Activated effector memory CD4-positive, alpha-beta T cell treated with anti-CD3 and anti-CD28 coated beads, Interleukin-2, amount 50 U/mL, for 16 hours (primary cell): ENCODE measurements at regions not wholly inside any gene's neighbourhood (a gene's known extent, or its start where the extent isn't known, plus 50 kb on each side); places are given as distances from the start of the nearest gene placed in this dataset.

ENCODE experiments used
- DNase-seq: peaks from one replicate; pipeline ENCODE4 v3.0.0-alpha.2; 2020

GRCh38 chr12:132392389-132393244 is 63.2 kb upstream of the GALNT9 start:
- peak; percentile 42 for DNase-seq

GRCh38 chr12:132391326-132392041 is 62.1 kb upstream of the GALNT9 start:
- peak; percentile 50 for DNase-seq

DNA sequence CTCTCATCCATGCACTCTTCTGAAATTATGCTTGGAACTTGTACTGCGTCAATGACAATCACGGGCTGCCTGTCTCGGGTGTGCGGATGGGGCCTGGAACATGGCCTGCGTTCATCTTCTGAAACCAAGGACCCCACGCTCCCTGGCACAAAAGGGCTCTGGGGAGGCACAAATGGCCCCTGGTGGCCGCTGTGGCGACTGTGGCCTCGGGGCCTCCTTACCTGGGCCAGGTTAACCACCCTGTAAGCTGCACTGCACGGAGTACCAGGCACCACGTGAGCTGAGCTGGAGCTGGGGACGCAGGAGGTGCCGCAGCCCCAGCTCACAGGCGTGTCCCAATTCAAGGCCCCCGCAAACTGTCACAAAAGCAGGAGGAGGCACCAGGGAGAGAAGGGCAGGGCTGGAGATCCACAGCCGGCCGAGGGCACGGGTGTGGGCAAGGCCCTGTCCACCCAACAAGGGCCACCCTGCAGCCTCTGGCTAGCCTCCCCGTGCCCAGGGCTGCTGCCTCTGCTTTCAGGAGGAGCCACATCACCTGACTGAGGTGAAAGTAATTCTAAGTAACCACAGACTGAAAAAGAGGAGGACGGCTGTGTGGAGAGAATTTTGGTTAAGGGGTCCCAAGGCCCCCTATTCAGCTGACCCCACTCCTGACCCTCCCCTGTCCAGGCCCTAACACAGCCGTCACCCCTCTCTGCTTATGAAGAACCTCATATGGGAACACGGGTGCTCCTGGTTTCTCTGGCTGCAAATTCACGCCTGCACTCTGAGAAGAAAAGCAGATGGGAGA is 61.1 kb upstream of the GALNT9 start:
- DNase-seq, result peak; percentile 48

GRCh38 chr12:132389526-132390286 is 60.3 kb upstream of the GALNT9 start:
- DNase-seq, result peak; percentile 50

- peak; percentile 42 for DNase-seq
Measured at GRCh38 chr12:132389026-132389425, 59.6 kb upstream of the GALNT9 start.

- peak; percentile 27 for DNase-seq
Measured at GRCh38 chr12:132388379-132389015, 59.1 kb upstream of the GALNT9 start.

DNA sequence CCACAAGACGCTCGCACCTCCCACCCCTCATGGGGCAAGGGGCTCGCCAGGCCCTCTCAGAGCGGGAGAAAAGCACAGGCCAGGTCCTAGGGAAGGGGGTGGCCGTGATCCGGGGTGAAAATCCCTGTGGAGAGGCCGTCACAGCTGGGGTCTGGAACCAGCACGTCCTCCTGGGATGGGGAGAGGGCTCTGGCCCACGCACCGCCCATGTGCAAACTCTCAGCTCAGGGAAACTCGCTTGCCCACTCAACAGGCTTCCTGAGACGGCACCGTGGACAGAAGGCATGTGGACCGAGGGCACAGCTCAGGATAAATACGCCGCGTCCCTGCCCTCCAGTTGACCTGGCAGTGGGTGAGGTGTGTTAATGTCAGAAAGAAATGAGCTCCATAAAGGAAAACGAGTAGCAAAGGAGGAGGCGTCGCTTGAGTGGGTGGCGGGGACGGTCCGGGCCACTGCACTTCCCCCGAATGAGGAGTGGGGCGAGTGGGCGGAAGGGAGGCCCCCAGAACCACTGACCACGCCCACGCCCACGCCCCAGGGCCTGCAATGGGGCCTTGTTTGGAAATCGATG is 57.6 kb upstream of the GALNT9 start:
- DNase-seq, result no peak

DNA sequence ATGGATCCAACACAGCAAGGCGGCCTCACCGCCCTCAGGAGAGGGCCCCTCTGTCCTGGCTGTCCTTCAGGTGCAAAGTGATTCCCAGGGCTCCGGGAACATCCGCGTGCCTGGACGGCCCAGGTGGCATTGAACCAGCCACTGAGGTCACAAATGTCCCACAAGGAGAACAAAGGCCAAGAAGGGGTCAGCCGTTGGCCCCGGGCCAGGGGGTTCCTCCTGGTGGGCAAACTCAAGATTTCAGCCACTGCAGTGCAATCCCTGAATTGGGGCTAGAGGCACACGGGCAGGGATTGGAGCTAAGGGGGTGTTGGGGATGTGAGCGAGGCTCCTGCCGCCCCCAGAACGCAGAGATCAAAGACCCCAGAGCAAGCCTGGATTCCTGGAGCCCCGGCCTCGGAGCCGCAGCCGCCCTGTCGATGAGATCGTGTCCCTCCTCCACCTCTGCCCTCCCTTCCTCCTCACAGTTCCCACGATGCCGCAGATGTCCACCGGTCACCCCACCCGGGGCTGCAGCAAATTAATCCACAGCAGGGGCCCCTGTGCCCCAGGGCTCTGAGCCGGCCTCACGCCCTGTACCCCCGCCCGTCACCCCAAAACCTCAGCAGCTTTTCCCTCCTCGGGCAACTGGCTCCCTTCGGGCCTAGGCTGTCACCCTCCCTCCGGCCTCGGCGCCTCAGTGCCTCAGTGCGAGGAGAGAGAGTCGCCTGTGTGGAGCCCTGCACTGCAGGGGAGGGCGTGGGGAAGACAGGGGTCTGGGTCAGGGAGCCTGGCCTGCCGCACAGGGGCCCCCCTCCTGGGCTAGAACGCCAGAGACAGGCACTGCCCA is 56.7 kb upstream of the GALNT9 start:
- no peak for DNase-seq

GRCh38 chr12:132384916-132385774 is 55.8 kb upstream of the GALNT9 start:
- DNase-seq, result no peak

DNA sequence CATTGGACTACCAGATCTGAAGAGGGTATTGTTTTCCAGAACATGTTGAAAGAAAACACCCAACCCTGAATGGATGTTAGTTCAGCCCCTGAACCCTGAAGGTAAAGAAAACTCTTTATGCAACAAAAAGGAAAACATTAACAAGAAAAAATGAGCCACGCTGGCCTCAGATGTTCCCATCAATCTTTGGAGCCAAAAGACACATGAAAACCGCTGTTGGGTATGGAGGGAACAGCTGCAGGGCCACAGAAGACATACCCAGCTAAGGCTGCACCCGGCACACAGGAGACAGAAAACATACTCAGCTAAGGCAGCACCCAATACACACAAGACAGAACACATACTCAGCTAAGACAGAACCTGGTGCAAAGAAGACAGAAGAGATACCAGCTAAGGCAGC is 51.3 kb upstream of the GALNT9 start:
- no peak for DNase-seq

GRCh38 chr12:132379996-132380395 is 50.6 kb upstream of the GALNT9 start:
- DNase-seq, result no peak

DNA sequence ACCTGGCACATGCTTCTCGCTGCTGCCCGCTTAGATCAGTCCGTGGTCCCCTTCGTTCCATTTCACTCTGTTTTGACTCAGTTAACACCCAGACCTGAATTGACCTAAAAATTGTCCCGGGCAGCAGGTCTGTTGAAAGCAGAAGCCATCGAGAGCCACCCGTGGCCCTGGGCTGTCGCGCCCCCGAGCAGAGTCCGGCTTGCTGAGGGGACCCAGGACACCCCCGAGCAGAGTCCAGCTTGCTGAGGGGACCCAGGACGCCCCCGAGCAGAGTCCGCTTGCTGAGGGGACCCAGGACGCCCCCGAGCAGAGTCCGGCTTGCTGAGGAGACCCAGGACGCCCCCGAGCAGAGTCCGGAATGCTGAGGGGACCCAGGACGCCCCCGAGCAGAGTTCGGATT is 50.2 kb upstream of the GALNT9 start:
- no peak for DNase-seq
